ENCODE measurements at regions not wholly inside any gene's neighbourhood (a gene's known extent, or its start where the extent isn't known, plus 50 kb on each side); places are given as distances from the start of the nearest gene placed in this dataset.
A peak's percentile ranks its signal among the peaks of the same experiment; 100 is the strongest.
"Not testable (repeated sequence)": the region's sequence is repeated elsewhere in the genome, so short reads cannot be mapped to it uniquely, and the experiment has no call there.

- H3K4me2 ChIP-seq (ENCODE audit: insufficient read depth, low read length): no peak overlapping the region
- H3K79me2 ChIP-seq (ENCODE audit: insufficient read depth, low read length): no peaks in the 10 kb centered on the region
- DNase-seq: no peak
- peaks cover 4% of the 10 kb centered on the region for H3K27me3 ChIP-seq (ENCODE audit: insufficient read depth, low read length, poor library complexity)
- no peak overlapping the region for H3K9ac ChIP-seq (ENCODE audit: low read depth, low read length)
- no peak overlapping the region for H2AFZ ChIP-seq (ENCODE audit: low read depth, low read length)
- H3K4me1 ChIP-seq (ENCODE audit: insufficient read depth, low read length): no peaks in the 10 kb centered on the region
- no peak overlapping the region for H3K4me3 ChIP-seq (ENCODE audit: low read depth in 1 of 2, low read length in 2 of 2)
- no peaks in the 10 kb centered on the region; the same call in 1 of the 2 replicates for H4K20me1 ChIP-seq (ENCODE audit: insufficient read depth, low read length)
- H3K9me3 ChIP-seq (ENCODE audit: insufficient read depth, low read length, severe bottlenecking): no peaks in the 10 kb centered on the region
- TF ChIP-seq CTCF (IDR thresholded peaks at IDR 0.05; ENCODE audit: borderline replicate concordance, extremely low read depth, low read length, poor library complexity, severe bottlenecking): peak; percentile 12
- TF ChIP-seq EZH2 (IDR thresholded peaks at IDR 0.05; ENCODE audit: borderline replicate concordance, low read depth, low read length, severe bottlenecking): no peak
- no peak overlapping the region for H3K27ac ChIP-seq (ENCODE audit: low read length)
- no peak for ATAC-seq (ENCODE audit: insufficient read depth, low read depth)
- no peaks in the 10 kb centered on the region for H3K36me3 ChIP-seq (ENCODE audit: insufficient read depth, low read length)
These were observed 124.5 kb upstream of the FAM20C start for GRCh38 chr7:67661-68395.

- H4K20me1 ChIP-seq (ENCODE audit: insufficient read depth, low read length): no peaks in the 10 kb centered on the region; the same call in 1 of the 2 replicates
- H3K36me3 ChIP-seq (ENCODE audit: insufficient read depth, low read length): no peaks in the 10 kb centered on the region
- no peak for DNase-seq
- no peak for ATAC-seq (ENCODE audit: insufficient read depth, low read depth)
- no peaks in the 10 kb centered on the region for H3K9me3 ChIP-seq (ENCODE audit: insufficient read depth, low read length, severe bottlenecking)
- peaks cover 4% of the 10 kb centered on the region for H3K27me3 ChIP-seq (ENCODE audit: insufficient read depth, low read length, poor library complexity)
- no peaks in the 10 kb centered on the region for H3K4me1 ChIP-seq (ENCODE audit: insufficient read depth, low read length)
- H2AFZ ChIP-seq (ENCODE audit: low read depth, low read length): no peak overlapping the region
- no peak overlapping the region for H3K9ac ChIP-seq (ENCODE audit: low read depth, low read length)
- TF ChIP-seq CTCF (IDR thresholded peaks at IDR 0.05; ENCODE audit: borderline replicate concordance, extremely low read depth, low read length, poor library complexity, severe bottlenecking): peak; percentile 23
- TF ChIP-seq EZH2 (IDR thresholded peaks at IDR 0.05; ENCODE audit: borderline replicate concordance, low read depth, low read length, severe bottlenecking): no peak
- H3K27ac ChIP-seq (ENCODE audit: low read length): no peak overlapping the region
- no peak overlapping the region for H3K4me3 ChIP-seq (ENCODE audit: low read depth in 1 of 2, low read length in 2 of 2)
- H3K79me2 ChIP-seq (ENCODE audit: insufficient read depth, low read length): no peaks in the 10 kb centered on the region
- H3K4me2 ChIP-seq (ENCODE audit: insufficient read depth, low read length): no peak overlapping the region
These were observed 123.7 kb upstream of the FAM20C start for GRCh38 chr7:68629-69028.

- not testable (repeated sequence) for H4K20me1 ChIP-seq (ENCODE audit: insufficient read depth, low read length); H3K9me3 ChIP-seq (ENCODE audit: insufficient read depth, low read length, severe bottlenecking); H3K27me3 ChIP-seq (ENCODE audit: insufficient read depth, low read length, poor library complexity); H3K4me2 ChIP-seq (ENCODE audit: insufficient read depth, low read length); H3K9ac ChIP-seq (ENCODE audit: low read depth, low read length); DNase-seq; H3K27ac ChIP-seq (ENCODE audit: low read length); H3K36me3 ChIP-seq (ENCODE audit: insufficient read depth, low read length); H3K79me2 ChIP-seq (ENCODE audit: insufficient read depth, low read length); H3K4me3 ChIP-seq (ENCODE audit: low read depth in 1 of 2, low read length in 2 of 2); ATAC-seq (ENCODE audit: insufficient read depth, low read depth); H3K4me1 ChIP-seq (ENCODE audit: insufficient read depth, low read length); H2AFZ ChIP-seq (ENCODE audit: low read depth, low read length)
These were observed 123.3 kb upstream of the FAM20C start for GRCh38 chr7:69052-69451.

GRCh38 chr7:69499-70123 is 122.8 kb upstream of the FAM20C start:
- H3K4me2 ChIP-seq (ENCODE audit: insufficient read depth, low read length); H3K79me2 ChIP-seq (ENCODE audit: insufficient read depth, low read length); H3K9me3 ChIP-seq (ENCODE audit: insufficient read depth, low read length, severe bottlenecking); H3K4me1 ChIP-seq (ENCODE audit: insufficient read depth, low read length); H3K9ac ChIP-seq (ENCODE audit: low read depth, low read length); H3K27me3 ChIP-seq (ENCODE audit: insufficient read depth, low read length, poor library complexity); H3K36me3 ChIP-seq (ENCODE audit: insufficient read depth, low read length); H4K20me1 ChIP-seq (ENCODE audit: insufficient read depth, low read length); H3K27ac ChIP-seq (ENCODE audit: low read length); DNase-seq; ATAC-seq (ENCODE audit: insufficient read depth, low read depth); H3K4me3 ChIP-seq (ENCODE audit: low read depth in 1 of 2, low read length in 2 of 2); H2AFZ ChIP-seq (ENCODE audit: low read depth, low read length): not testable (repeated sequence)

- H2AFZ ChIP-seq (ENCODE audit: low read depth, low read length); ATAC-seq (ENCODE audit: insufficient read depth, low read depth); H3K36me3 ChIP-seq (ENCODE audit: insufficient read depth, low read length); H3K9ac ChIP-seq (ENCODE audit: low read depth, low read length); H3K4me2 ChIP-seq (ENCODE audit: insufficient read depth, low read length); H3K4me3 ChIP-seq (ENCODE audit: low read depth in 1 of 2, low read length in 2 of 2); H3K79me2 ChIP-seq (ENCODE audit: insufficient read depth, low read length); H4K20me1 ChIP-seq (ENCODE audit: insufficient read depth, low read length); H3K27ac ChIP-seq (ENCODE audit: low read length); DNase-seq; H3K9me3 ChIP-seq (ENCODE audit: insufficient read depth, low read length, severe bottlenecking); H3K4me1 ChIP-seq (ENCODE audit: insufficient read depth, low read length); H3K27me3 ChIP-seq (ENCODE audit: insufficient read depth, low read length, poor library complexity): not testable (repeated sequence)
These were observed 122.2 kb upstream of the FAM20C start for GRCh38 chr7:70207-70606.

- H2AFZ ChIP-seq (ENCODE audit: low read depth, low read length); ATAC-seq (ENCODE audit: insufficient read depth, low read depth); H3K36me3 ChIP-seq (ENCODE audit: insufficient read depth, low read length); H3K9me3 ChIP-seq (ENCODE audit: insufficient read depth, low read length, severe bottlenecking); H3K27me3 ChIP-seq (ENCODE audit: insufficient read depth, low read length, poor library complexity); DNase-seq; H3K4me3 ChIP-seq (ENCODE audit: low read depth in 1 of 2, low read length in 2 of 2); H4K20me1 ChIP-seq (ENCODE audit: insufficient read depth, low read length); H3K4me1 ChIP-seq (ENCODE audit: insufficient read depth, low read length); H3K27ac ChIP-seq (ENCODE audit: low read length); H3K79me2 ChIP-seq (ENCODE audit: insufficient read depth, low read length); H3K9ac ChIP-seq (ENCODE audit: low read depth, low read length); H3K4me2 ChIP-seq (ENCODE audit: insufficient read depth, low read length): not testable (repeated sequence)
These were observed 121.4 kb upstream of the FAM20C start for GRCh38 chr7:70989-71388.
